AG04449 (cell line): ENCODE measurements at regions not wholly inside any gene's neighbourhood (a gene's known extent, or its start where the extent isn't known, plus 50 kb on each side); places are given as distances from the start of the nearest gene placed in this dataset.

ENCODE experiments used
- CTCF ChIA-PET: fragments of 350-600 bp; formaldehyde crosslinking; extraction: SDS; loops from one replicate; lab custom pipeline; 2021; ENCODE audit warnings: antibody characterized with exemption; lab: Yijun Ruan, JAX
- POLR2A ChIA-PET: fragments of 400-600, 350-600 bp; formaldehyde crosslinking; extraction: SDS; loops from one replicate; lab custom pipeline; 2020; ENCODE audit warnings: antibody characterized with exemption, inconsistent platforms; lab: Yijun Ruan, JAX
- DNase-seq: peaks from one replicate; pipeline ENCODE4 v3.0.0-alpha.2; 2010; ENCODE audit warnings: low read depth, low spot score
- H3K4me3 ChIP-seq: 2 replicates; pipeline ENCODE4 v1.5.1; 2011; ENCODE audit warnings: low read depth, mild to moderate bottlenecking, control low read depth, low read length
- TF ChIP-seq, protein P1 (sequence below): IDR thresholded peaks from one replicate; pipeline ENCODE4 v1.5.1; 2011; ENCODE audit warnings: mild to moderate bottlenecking, moderate library complexity, low read length, control low read depth, inconsistent platforms; ENCODE audit not compliant: insufficient read depth; ENCODE audit errors: missing control alignments

DNA sequence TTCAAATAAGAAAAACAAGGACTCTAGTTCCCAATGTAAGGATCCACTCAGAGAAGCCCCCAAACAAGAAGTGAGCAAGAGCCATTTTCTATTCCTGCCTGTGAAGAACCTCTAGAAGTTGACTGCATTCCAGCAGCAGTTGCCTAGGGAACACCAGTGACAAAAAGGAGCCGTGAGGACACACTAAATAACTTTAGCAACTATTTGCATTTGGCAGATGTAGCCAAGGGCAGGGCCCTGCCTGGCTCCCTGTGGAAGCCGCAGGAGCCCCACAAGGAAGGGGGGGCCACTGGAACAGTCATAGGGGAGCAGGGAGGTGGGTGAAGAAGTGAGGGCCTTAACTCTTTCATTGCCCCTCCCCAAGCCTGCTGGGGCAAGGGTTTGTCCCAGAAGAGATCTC, 470.2 kb upstream of the PROK2 start:
- TF ChIP-seq, protein P1, sequence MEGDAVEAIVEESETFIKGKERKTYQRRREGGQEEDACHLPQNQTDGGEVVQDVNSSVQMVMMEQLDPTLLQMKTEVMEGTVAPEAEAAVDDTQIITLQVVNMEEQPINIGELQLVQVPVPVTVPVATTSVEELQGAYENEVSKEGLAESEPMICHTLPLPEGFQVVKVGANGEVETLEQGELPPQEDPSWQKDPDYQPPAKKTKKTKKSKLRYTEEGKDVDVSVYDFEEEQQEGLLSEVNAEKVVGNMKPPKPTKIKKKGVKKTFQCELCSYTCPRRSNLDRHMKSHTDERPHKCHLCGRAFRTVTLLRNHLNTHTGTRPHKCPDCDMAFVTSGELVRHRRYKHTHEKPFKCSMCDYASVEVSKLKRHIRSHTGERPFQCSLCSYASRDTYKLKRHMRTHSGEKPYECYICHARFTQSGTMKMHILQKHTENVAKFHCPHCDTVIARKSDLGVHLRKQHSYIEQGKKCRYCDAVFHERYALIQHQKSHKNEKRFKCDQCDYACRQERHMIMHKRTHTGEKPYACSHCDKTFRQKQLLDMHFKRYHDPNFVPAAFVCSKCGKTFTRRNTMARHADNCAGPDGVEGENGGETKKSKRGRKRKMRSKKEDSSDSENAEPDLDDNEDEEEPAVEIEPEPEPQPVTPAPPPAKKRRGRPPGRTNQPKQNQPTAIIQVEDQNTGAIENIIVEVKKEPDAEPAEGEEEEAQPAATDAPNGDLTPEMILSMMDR = no peak
- ChIA-PET CTCF (no interaction called here), POLR2A (no interaction called here)
- no peak overlapping the region for H3K4me3 ChIP-seq
- no peak for DNase-seq

DNA sequence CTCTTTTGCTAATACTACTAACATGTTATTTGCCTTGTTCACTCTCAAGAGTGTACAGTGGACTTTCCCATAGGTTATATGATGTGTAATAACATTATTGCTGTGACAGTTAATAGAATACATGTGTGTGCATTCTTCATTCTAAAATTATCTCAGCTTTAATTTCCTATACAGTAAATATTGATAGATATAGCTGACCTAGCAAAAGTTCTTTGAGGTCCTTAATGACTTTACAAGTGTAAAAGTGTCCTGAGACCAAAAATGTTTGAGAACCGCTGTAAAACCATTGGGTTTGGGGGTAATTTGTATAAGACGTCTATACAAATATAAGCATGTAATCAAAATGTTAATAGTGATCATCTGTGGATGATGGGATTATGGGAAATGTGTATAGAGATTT, 469.5 kb upstream of the PROK2 start:
- POLR2A ChIA-PET = interaction anchor here (0.8 kb wide), 1 partner anchor 32 kb away, joined by 3 read pairs; no protein-coding TSS in a partner anchor
- no peak overlapping the region for H3K4me3 ChIP-seq
- no peak for DNase-seq
- TF ChIP-seq, protein P1 = no peak
- CTCF ChIA-PET = no interaction called here

DNA sequence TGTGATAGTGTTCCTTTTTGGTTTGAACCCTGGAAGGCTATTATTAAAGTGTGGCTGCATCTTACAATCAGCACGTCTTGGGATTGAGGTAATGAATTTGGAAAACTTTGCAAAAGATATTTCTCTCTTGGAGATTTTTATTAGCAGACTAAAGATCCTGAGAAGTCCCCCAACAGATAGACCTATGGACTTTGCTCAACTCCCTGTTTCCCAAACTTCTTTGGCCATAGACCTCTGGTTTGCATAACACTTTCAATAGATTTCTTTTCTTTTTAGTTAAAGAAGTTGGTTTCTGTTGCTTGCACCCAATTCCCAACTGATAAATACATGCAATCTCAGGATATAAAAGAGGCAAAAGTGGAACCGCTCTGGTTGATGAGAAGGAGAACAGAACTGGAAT, 465.8 kb upstream of the PROK2 start:
- POLR2A ChIA-PET = no interaction called here
- DNase-seq = no peak
- TF ChIP-seq, protein P1 = no peak
- no peak overlapping the region for H3K4me3 ChIP-seq
- CTCF ChIA-PET = no interaction called here

DNA sequence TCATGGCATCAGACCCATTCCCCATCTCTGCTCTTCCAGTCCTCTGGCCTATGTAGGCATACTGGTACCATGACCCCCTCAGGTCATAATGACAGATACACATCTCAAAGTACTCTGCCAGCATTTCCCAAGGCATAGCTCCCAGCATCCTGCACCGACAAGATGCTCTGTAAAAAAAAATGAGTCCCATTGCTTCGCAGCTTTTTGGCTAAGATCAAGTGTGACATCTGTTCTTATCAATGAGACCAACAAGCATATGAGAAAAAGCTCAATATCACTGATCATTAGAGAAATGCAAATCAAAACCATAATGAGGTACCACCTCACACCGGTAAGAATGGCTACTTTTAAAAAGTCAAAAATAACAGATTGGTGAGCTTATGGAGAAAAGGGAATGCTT, 463.9 kb upstream of the PROK2 start:
- CTCF ChIA-PET = interaction anchor here (0.8 kb wide), 1 partner anchor 15 kb away, joined by 4 read pairs; no protein-coding TSS in a partner anchor
- no peak overlapping the region for H3K4me3 ChIP-seq
- TF ChIP-seq, protein P1 = no peak
- POLR2A ChIA-PET = no interaction called here
- no peak for DNase-seq

DNA sequence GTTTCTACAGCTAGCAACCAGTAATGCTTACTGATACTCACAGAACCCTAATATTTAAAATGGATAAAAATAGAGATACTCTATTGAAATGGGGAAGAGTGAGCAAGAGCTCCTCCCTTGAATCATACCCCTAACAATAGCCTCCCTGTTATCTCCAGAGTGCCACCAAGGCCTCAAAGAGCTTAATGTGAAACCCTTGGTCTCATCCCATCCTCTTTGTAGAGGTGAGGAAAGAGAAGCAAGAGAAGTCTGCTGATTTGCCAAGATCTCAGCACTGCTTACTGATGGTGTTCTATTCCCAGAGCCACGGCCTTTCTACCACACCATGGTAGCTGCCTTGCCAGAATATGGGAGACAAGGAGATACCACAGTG, 463.4 kb upstream of the PROK2 start:
- no peak overlapping the region for H3K4me3 ChIP-seq
- ChIA-PET POLR2A (no interaction called here), CTCF (interaction anchor here (0.9 to 1.0 kb wide), 2 partner anchors 12 to 16 kb away, joined by 3 read pairs; no protein-coding TSS in a partner anchor)
- TF ChIP-seq, protein P1 = no peak
- no peak for DNase-seq

DNA sequence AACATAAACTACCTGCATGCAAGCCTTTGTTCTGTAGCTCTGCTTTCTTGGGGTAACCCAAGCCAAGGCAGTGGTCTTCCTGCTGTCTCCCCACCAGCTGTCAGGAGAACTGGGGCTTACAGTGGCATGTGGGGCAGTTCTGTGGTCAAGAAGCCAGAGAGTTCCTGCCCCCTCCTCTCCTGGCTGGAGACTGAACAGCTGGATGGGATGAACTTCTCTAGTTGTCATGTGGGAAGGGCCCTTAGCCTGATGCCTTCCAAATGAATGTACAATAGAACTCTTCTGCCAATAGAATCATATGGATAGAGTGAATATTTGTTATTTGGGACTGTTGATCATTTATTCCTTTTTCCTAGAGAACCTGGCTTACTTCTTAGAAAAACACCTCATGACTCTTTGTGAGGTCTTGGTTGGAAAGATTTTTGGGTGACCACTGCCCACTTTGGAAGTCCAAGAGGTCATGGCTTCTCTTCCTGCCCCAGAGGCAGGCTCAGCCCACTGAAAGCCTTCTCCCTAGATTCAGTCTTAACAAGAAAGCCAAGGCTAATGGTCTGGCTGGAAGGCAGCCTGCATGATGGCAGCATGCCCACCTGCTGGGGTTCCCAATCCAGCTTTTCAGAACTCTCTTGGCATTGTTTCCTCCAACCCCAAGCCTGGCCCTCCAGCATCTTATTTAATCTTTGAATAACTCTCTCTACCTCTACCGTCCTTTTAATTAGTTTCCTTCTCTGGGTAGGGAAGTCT, 462.9 kb upstream of the PROK2 start:
- TF ChIP-seq, protein P1 = no peak
- ChIA-PET POLR2A (no interaction called here), CTCF (interaction anchor here (0.9 to 1.0 kb wide), 2 partner anchors 12 to 17 kb away, joined by 3 read pairs; no protein-coding TSS in a partner anchor)
- H3K4me3 ChIP-seq = no peak overlapping the region
- DNase-seq = no peak
